ENCODE measurements at regions not wholly inside any gene's neighbourhood (a gene's known extent, or its start where the extent isn't known, plus 50 kb on each side); places are given as distances from the start of the nearest gene placed in this dataset.

DNA sequence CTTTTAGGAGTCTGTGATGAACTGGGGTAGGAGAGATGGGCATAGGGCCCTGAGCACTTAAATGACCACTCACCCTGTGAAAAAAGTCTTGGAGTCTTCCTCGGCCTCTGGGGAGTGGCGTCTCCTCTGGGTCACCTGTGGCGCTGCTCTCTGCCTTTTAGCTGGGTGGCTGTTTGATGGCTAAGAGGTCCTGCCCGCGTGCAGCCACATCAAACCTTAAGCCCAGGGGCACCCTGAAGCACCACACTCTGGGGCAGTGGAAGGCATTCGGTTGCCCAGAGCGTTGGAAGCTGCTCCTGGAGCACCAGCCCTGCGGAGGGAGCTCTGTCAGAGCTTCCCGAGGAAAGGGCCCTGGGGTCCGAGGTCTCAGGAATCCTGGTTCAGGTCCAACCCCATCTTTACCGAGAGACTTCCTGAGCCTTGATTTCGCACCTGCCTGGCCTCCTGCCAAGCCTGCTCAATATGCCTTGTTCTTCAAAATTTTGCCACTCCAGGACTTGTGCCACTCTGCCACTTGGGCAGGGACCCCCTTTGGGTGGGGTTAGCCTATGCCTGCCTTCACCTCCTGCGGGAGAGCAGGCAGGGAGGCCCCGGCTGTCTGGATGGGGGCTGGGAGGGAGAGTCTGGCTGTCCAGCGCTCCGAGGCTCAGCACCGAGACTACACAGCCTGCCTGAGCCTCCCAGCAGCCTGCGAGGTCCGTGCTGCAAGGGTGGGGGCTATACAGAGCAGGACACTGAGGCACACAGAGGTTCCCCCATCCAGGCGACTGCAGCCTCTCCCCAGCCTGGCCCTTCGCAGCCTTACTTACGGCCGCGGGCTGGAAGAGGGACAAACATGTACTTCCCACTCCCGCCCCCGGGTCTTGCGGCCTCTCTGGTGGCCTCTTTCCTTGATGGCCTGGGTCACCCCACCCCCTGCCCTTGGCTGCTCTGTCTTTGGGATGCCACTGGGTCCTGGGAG lies 63.4 kb upstream of the RNU6ATAC start:
- no peak for DNase-seq (ENCODE audit: low read depth)
- no peak overlapping the region for H3K4me3 ChIP-seq (ENCODE audit: low read depth, low read length)
- TF ChIP-seq, protein P1, sequence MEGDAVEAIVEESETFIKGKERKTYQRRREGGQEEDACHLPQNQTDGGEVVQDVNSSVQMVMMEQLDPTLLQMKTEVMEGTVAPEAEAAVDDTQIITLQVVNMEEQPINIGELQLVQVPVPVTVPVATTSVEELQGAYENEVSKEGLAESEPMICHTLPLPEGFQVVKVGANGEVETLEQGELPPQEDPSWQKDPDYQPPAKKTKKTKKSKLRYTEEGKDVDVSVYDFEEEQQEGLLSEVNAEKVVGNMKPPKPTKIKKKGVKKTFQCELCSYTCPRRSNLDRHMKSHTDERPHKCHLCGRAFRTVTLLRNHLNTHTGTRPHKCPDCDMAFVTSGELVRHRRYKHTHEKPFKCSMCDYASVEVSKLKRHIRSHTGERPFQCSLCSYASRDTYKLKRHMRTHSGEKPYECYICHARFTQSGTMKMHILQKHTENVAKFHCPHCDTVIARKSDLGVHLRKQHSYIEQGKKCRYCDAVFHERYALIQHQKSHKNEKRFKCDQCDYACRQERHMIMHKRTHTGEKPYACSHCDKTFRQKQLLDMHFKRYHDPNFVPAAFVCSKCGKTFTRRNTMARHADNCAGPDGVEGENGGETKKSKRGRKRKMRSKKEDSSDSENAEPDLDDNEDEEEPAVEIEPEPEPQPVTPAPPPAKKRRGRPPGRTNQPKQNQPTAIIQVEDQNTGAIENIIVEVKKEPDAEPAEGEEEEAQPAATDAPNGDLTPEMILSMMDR (conservative IDR thresholded peaks at IDR 0.05; ENCODE audit: low read depth, low read length) = no peak

DNA sequence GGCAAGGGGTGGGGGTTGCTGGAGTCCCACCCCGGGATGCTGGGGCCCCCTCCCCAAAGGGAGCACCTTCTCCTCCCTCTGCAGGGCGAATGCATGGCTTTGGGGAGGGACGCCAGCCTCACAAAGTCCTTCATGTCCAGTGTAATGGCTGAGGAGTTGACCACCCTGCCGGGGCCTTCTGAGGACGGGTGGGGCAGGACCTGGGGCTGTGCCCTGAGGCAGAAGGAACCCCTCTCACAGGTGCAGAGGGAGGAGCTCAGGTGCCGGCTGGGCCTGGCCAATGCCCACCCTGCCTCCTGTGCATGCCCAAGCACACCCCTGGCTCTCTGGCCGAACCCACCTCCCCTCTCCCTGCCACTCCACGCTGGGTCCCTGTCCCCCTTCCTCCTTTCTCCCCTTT lies 64.3 kb upstream of the RNU6ATAC start:
- no peak for DNase-seq (ENCODE audit: low read depth)
- TF ChIP-seq, protein P1 (conservative IDR thresholded peaks at IDR 0.05; ENCODE audit: low read depth, low read length) = no peak
- H3K4me3 ChIP-seq (ENCODE audit: low read depth, low read length) = no peak overlapping the region

DNA sequence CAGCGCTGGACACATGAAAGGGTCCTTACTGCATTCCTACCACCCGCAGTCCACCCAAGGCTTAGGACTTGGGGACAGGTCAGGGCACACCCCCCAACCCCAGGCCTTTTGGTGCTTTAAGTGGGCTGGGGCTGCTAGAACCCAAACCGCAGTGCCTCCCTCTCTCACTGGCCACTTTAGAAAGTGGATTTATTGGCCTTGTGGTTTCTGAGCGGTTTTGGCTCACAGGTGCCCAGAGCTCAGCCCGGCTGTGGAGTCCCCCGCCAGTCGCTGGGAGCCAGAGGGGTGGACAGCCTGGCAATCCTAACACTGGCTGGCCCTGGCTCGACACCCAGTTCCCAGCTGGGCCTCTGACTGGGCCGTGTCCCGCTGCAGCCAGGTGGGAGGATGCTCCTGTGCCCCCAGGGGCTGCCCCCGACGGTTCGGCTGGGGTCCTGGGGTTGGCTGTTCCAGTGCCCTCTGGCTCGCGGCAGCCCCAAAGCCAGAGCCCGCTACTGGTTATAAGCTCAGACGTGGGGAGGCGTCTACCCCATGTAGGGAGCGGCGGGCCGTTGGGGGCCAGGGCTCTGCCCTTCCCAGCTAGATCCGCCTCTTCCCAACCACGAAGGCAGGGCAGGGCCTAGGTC lies 65.2 kb upstream of the RNU6ATAC start:
- DNase-seq (ENCODE audit: low read depth) = no peak
- no peak overlapping the region for H3K4me3 ChIP-seq (ENCODE audit: low read depth, low read length)
- TF ChIP-seq, protein P1 (conservative IDR thresholded peaks at IDR 0.05; ENCODE audit: low read depth, low read length) = no peak

DNA sequence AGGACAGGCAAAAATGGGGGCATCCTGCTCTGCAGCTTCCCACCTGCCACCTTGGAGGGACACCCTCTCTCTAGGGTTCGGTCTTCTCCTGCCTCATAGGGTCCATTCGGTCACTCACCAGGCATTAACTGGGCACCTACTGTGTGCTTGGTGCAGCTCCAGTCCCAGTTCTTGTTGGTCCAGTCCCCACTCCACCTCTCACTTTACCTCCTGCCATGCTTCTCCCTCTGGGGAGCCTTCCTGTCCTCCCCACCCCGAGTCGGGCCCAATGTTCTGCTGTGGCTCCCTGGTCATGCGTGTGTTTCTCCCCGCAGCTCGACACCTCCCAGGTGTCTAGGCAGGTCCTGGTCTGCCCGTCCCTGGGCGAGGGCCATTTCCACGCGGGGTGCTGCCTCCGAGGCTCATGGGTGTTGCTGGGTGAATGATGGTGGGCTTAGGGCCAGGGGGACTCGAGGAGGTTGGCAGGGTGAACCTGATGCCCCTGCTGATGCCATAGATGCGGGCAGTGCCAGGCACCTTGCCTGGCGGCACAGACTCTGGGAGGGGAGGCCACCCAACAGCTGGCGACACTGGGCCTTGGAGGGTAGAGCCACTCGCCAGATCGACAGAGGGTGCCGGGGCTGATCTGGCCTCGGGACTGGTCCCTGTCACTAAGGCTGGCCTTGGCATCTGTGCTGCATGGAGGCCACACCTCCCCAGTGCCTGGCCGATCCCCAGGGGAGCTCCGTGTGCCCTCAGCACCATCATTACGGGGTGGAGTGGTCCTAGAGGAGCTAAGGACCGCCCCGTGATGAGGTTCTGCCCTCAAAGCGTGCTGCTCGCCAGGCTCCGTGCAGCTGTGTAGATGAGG lies 66.0 kb upstream of the RNU6ATAC start:
- TF ChIP-seq, protein P1 (conservative IDR thresholded peaks at IDR 0.05; ENCODE audit: low read depth, low read length) = no peak
- DNase-seq (ENCODE audit: low read depth) = no peak
- H3K4me3 ChIP-seq (ENCODE audit: low read depth, low read length) = no peak overlapping the region

DNA sequence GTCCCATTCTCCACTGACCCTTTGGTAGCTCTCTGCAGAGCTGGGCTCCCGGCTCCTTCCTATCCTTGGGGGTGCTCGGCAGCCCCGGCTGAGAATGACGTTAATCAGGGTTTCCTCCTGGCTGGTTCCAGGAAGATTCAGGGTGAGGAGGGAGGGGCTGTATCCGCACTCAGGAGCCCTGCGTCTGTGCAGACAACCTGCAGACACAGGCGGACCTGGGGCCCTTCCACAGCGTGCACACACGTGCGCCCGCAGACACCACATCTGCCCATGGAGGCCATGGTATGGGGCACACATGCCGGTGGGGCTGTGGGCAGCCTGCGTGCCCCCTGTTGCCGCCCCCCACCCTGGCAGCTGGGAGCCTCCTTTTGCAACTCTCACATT lies 66.6 kb upstream of the RNU6ATAC start:
- DNase-seq (ENCODE audit: low read depth) = peak; percentile 28
- TF ChIP-seq, protein P1 (conservative IDR thresholded peaks at IDR 0.05; ENCODE audit: low read depth, low read length) = no peak
- no peak overlapping the region for H3K4me3 ChIP-seq (ENCODE audit: low read depth, low read length)

DNA sequence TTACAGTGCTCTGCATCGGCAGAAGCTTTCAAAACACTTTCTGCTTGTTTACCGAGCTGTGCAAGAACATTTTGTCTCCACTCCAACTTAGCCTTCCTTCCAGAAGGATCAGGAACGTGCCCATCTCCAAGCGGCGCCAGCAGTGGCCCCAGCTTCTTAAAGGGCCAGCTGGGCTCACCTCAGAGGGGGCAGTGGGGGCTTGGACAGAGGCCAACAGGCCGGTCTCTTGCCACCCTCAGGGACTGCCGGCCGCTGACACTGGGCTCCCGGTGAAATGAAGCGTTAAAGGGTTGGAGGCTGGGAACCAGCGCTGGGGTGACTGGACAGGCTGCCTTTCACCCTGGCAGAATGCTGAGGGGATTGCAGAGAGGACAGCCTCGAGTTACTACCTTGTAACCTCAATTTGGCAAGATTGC lies 67.0 kb upstream of the RNU6ATAC start:
- peak; percentile 63 for DNase-seq (ENCODE audit: low read depth)
- TF ChIP-seq, protein P1 (conservative IDR thresholded peaks at IDR 0.05; ENCODE audit: low read depth, low read length) = no peak
- H3K4me3 ChIP-seq (ENCODE audit: low read depth, low read length) = no peak overlapping the region
